ENCODE measurements at regions not wholly inside any gene's neighbourhood (a gene's known extent, or its start where the extent isn't known, plus 50 kb on each side); places are given as distances from the start of the nearest gene placed in this dataset.

DNA sequence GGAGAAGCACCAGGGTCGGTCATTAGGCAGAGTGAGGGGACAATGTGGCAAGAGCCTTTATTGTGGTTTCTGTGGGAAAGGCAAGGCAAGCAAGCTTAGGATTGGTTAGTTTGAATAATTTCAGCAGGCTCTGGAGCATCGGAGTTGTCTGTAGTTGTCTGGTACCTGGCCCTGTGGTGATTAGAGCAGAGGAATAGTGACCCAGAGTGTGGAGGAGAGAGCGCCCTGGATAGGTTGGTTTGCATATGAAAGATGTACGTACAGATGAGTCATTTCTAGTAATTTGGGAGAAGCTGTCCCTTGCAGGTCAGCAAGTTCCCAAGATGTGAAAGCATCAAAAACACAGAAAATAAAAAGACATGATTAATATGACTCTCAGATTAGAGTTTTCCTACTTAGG, 383.1 kb upstream of the MEX3C start:
- TF ChIP-seq RAD21 (IDR thresholded peaks at IDR 0.05; ENCODE audit: low read depth) (no peak), CEBPB (IDR thresholded peaks at IDR 0.05; ENCODE audit: low read depth) (no peak), ZNF274 (IDR thresholded peaks at IDR 0.05; ENCODE audit: low read depth, low read length) (no peak), EZH2phosphoT487 (IDR thresholded peaks at IDR 0.05; ENCODE audit: borderline replicate concordance) (no peak), POLR2A (IDR thresholded peaks at IDR 0.05; ENCODE audit: borderline replicate concordance, extremely low read depth, insufficient read depth, insufficient read length) (no peak), REST (IDR thresholded peaks at IDR 0.05; ENCODE audit: low read depth) (no peak), YY1 (IDR thresholded peaks at IDR 0.05; ENCODE audit: extremely low read depth, insufficient replicate concordance, low read depth, low read length) (no peak), SRF (IDR thresholded peaks at IDR 0.05; ENCODE audit: low read depth) (no peak), ZBTB33 (IDR thresholded peaks at IDR 0.05; ENCODE audit: extremely low read depth, insufficient replicate concordance, low read length) (no peak), EGR1 (IDR thresholded peaks at IDR 0.05; ENCODE audit: low read depth) (no peak), EZH2 (IDR thresholded peaks at IDR 0.05) (no peak)
- TF ChIP-seq, protein P1, sequence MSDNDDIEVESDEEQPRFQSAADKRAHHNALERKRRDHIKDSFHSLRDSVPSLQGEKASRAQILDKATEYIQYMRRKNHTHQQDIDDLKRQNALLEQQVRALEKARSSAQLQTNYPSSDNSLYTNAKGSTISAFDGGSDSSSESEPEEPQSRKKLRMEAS (IDR thresholded peaks at IDR 0.05): no peak
- Histone ChIP-seq H3K79me2 (ENCODE audit: insufficient read depth, low read length) (no peaks in the 10 kb centered on the region), H3K4me2 (ENCODE audit: low read length) (no peak overlapping the region), H3K9ac (ENCODE audit: low read length) (no peak overlapping the region), H3K4me3 (replicated peaks in 1 of 2; ENCODE audit: low read depth in 1 of 2, low read length in 2 of 2) (no peak overlapping the region), H3K4me1 (ENCODE audit: control insufficient read depth in 1 of 2, insufficient read depth in 2 of 2, low read length in 2 of 2) (no peaks in the 10 kb centered on the region), H3K9me3 (ENCODE audit: control insufficient read depth in 1 of 2, insufficient read depth in 1 of 2, low read depth in 1 of 2, low read length in 2 of 2) (no peaks in the 10 kb centered on the region), H3K36me3 (ENCODE audit: control insufficient read depth in 1 of 2, insufficient read depth in 2 of 2, low read length in 2 of 2) (no peaks in the 10 kb centered on the region), H4K20me1 (ENCODE audit: insufficient read depth) (no peaks in the 10 kb centered on the region), H3K9me2 (ENCODE audit: insufficient read depth) (no peaks in the 10 kb centered on the region), H3K27me3 (ENCODE audit: insufficient read depth, low read length) (no peaks in the 10 kb centered on the region), H2AFZ (ENCODE audit: low read depth, low read length, poor library complexity, severe bottlenecking) (no peak overlapping the region), H3K27ac (ENCODE audit: low read depth, low read length) (no peak overlapping the region)
- RAD21 ChIA-PET (ENCODE audit: low non-redundant PET in 1 of 2, low total read pairs in 2 of 2, uncharacterized antibody in 2 of 2, unreplicated experiment in 2 of 2): no interaction called here
- ATAC-seq: no peak
- BruUV-seq (replicated peaks): no TSS peak
- intact Hi-C loops (cut with micrococcal nuclease): no loop called here
- POLR2A ChIA-PET: no interaction called here
- CTCF ChIA-PET: no interaction called here
- no peak for DNase-seq (ENCODE audit: low read depth, low spot score)

All from HCT116 (cell line).